Stimulated activated CD4-positive, alpha-beta T cell treated with anti-CD3 and anti-CD28 coated beads, TNF-alpha, amount 100 ng/mL, for 1 hour (primary cell): ENCODE measurements at regions not wholly inside any gene's neighbourhood (a gene's known extent, or its start where the extent isn't known, plus 50 kb on each side); places are given as distances from the start of the nearest gene placed in this dataset.

Experiments
- DNase-seq, 3 donors: peaks; one replicate each; pipeline ENCODE4 v3.0.0-alpha.2; 2020; ENCODE audit warnings: low read depth in 3 of 3, low spot score in 1 of 3

DNA sequence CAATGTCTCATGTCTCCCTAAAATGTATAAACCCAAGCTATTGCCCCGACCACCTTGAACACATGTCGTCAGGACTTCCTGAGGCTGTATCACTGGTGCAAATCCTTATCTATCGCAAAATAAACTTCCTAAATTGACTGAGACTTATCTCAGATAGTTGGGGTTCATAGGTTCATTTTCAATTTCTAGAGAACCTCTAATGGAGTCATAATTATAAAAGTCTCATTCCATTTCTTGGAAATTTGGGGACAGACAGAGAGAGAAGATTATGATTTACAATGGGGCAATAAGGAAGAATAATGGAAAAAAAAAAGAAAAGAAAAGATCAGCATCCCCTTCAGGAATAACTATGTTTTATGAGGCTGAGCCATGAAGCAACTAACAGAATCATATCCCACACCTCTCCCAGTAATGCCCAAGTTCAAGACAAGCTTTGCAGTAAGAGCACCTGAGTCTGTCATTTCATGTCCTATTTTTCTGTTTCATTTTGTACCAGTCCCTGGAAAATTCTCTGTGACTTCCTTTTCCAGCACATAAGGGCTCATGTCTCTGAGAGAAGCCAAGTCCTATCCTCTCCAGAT, 70.0 kb upstream of the ETS2 start:
- no peak for DNase-seq

DNA sequence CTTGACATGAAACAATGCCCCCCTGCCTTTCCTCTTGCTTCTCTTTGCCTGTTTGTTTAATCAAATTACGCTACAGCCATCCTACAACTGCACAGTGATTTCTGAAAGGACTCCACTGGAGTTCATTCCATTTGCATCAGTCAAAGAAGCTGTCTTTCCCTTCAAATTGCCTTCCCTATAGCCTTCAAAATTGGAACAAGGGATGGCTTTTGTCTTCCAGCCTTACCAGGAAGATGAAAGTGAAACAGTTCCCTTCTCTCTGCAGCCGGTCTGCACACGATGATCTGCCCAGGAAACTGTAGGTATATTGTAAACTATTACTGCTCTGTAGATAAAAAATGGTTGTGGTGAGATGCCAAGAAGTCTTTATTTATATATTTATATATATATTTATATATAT, 65.6 kb upstream of the ETS2 start:
- DNase-seq = no peak

DNA sequence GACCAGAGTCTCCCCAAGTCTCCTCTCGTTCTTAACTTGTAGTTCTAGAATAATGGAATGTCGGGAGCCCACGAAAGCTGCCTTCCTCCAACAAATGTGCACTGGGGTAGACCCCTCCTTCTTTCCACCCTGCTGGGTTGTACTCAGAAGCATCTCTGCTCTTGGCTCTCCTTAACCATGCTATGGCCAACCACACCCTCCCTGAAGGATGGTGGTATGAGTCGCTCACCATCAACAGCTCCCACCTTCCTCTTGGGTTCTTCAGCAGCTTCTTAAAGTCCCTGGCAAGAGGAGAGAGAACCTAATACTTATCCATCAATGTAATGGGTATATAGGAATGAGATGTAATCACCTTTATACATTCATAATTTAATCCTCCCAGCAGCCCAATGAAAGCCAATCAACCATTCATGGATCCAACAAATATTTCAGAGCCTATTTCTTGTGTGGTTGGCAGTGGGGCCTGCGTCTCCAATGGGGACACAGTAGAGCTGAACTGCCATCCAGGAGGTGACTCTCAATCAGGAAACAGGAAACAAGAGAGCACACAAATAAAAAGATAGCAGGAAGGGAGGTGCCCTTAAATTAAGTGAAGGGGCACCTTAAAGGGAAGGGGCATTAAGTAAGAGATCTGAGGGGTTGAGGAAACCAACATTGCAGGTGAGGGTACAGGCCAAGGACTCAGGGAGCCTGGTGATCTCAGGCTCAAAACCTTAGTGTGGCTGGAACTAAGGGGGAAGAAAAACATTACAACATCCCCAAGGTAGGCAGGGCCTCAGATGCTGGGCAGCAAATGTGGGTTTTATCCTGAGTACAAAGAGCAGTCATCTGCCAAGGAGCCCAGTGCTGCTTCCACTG, 64.4 kb upstream of the ETS2 start:
- DNase-seq = no peak

DNA sequence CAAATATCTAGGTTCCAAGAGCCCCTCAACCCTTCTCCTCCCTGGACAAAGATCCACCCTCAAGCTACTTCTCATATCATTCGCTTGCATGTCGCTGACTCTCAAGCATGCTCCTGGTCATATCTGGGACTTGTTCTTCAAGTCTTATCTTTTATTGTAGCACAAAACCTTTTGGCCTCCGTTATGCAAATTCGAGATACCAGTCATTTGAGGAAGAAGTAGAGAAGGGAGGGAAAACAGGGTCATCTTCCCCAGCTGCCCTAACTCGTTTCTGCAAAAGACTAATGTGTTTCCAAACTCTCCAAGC, 63.8 kb upstream of the ETS2 start:
- no peak for DNase-seq

DNA sequence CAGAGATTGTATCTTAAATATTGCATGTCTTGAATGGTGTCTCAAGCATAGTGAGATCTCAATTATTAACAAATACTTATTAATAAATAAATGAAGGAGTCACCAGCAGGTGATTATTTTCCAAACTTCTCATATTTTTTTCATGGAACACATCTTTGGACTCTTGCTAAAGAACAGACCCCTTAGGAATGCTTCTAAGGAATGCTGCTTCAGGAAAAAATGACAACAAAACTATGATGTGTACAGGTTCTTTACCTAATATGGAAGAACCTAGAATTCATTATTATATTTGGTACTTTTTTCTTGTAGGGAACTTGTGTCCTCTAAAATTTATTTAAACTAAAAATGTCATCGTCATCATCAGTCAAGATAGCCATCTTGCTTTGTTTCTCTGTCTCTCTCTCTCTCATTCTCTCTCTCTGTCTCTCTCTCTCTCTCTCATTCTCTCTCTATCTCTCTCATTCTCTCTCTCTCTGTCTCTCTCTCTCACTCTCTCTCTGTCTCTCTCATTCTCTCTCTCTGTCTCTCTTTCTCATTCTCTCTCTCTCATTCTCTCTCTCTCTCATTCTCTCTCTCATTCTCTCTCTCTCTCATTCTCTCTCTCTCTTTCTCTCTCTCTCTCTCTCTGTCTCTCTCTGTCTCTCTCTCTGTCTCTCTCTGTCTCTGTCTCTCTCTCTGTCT, 63.0 kb upstream of the ETS2 start:
- no peak for DNase-seq

DNA sequence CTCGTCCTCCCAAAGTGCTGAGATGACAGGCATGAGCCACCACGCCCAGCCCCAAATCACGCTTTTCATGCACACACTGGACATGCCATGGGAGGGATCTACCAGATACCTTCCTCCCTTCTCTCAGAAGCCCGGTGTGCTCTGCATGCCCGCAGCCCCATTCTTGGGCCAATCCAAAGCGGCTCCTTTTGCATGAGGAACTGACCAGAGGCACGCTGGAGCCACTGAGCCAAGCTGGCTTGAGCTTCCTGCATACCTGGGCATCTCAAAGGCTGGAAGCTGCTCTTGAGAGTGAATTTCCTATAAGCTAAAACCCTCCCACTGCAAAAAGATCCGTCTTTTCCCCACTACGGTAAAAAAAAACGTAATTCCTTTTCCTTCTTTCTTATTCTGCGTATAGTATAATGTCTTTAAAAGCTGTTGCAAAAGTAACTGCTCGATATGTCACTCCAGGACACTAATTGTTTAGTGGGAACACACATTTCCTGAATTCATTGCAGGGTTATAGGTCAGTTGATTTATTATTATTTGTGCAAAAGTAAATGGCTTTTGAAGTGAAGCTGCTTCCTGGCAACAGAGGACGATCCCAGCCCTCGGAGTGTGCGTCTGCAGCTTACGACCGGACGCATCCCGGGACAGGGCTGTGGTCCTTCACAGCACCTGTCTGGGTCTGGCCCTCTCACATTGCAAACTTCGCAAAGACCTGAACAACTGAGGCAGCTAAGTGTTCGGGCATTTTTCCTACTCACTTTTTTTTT, 61.8 kb upstream of the ETS2 start:
- no peak for DNase-seq

DNA sequence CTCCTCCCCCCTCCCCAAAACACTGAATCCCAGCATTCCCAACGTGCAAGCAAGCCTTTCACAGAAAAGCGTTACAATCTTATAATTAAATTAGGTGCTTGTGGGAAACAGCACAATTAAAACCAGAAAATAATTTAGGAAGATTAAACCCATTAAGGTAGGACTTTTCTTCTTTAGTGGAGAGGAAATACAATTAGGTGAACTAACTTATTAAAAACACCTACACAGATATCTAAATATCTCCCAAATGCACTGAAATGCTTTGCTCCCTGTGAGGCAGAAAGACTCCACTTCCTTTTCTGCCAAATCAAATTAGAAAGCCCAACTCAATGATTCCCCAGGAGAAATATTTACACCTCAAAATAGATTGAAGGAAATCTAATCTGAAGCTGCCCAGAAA, 60.9 kb upstream of the ETS2 start:
- DNase-seq = no peak

DNA sequence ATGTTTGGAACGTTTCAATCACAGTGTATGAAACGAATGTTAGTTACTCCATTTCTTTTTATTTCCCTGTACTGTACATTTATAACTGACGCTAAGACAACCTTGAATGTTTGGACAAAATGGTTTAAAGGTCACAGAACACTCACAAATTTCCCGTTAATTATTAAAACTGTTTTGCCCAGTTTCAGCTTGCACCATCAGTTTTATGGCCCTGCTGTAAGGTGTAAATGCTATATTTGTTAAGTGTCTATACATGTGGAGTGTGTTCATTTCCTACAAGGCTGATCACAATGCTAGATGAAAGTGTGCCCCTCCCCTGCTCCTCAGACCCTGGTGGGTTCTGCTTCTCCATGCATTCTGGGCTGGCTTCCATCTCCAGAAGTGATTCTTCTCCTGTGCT, 57.9 kb upstream of the ETS2 start:
- no peak for DNase-seq

DNA sequence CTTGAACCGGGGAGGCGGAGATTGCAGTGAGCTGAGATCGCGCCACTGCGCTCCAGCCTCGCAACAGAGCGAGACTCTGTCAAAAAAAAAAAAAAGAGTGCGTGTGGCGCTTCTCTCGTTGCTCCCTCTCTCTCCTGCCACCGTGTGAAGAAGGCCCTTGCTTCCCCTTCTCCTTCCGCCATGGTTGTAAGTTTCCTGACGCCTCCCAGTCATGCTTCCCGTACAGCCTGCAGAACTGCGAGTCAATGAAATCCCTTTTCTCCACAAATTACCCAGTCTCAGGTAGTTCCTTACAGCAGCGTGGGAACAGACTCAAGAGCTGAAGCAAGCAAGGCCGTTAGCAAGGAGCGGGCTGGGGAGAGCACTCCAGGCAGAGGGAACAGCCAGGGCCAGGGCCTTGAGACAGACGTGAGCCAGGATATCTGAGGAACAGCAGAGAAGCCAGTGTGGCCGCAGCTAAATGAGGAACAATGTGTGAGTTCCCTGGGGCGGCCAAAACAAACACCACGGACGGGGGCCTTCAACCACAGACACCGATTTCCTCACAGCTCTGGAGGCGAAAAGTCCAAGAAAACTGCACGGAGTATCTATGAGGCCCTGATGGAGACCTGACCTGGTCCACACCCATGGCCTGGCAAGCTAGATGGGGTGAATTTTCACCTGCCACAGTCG, 54.2 kb upstream of the ETS2 start:
- DNase-seq = no peak

DNA sequence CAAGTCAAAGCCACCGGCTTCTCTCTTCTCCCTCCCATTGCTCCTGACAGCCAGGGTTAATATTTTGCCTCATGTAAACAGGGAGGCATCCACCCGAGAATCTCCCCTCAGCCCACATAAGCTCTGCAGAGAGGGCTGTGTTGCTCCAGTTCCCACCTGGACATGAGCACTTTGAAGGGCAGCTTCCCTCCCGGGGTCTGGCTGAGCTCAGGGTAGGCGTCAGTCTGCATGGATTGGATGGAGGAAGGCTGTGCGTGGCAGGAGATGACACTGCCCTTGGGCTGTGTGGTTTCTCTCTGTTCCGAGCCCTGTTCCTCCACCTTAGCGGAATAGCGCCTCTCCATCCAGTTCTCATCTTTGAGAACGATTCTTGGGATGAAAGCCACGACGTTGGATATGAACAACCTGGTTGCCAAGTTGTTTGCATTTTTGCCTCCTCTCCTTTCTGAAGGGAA, 53.7 kb upstream of the ETS2 start:
- no peak for DNase-seq

DNA sequence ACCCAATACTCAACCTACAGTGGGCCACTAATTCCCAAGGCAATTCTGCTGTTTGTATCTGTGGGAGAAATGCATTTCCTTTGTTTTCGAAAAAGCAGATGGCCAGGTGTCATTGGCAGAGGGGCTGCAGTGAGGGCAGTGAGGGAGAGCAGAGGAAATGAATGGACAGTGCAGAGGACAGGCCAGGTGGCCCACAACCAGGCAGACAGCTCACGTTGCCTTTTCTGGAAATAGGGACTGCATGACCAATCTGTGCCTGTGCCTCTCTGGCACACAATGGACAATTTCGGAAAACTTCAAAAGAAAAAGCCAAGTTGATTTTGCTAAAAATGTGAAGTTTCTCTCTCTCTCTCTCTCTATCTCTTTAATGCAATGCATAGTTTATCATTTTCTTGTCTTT, 52.6 kb upstream of the ETS2 start:
- no peak for DNase-seq

DNA sequence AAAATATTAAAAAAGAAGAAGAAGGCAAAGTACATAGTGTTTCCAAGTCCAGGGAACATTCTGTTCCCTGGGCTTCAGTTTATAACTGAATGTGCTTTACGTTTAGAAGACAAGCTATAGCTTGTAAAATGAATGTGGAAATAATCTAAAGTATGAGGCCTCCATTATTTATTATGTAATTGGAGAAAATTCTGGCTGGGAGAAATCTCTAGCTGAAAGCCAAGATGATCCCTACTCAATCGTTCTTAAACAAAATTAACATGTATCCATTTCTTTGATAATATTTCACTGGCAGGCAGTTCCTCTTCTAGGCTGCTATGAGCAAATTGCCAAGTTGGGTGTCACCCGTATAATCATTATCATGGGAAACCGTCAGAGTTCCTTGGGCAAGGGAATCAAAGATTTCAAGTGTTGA, 52.2 kb upstream of the ETS2 start:
- DNase-seq = no peak
